GM18909 (cell line): ENCODE measurements at regions not wholly inside any gene's neighbourhood (a gene's known extent, or its start where the extent isn't known, plus 50 kb on each side); places are given as distances from the start of the nearest gene placed in this dataset.

ENCODE experiments used
- ATAC-seq: cut with Tn5 transposase; IDR thresholded peaks from one replicate; pipeline ENCODE4 v1.9.1; 2021; ENCODE audit warnings: mild to moderate bottlenecking; ENCODE audit not compliant: unreplicated experiment, poor library complexity

GRCh38 chr13:74892096-74892495 lies 589.9 kb downstream of the TBC1D4 start:
- ATAC-seq = no peak

GRCh38 chr13:74891610-74892009 lies 590.4 kb downstream of the TBC1D4 start:
- no peak for ATAC-seq

GRCh38 chr13:74889321-74889720 lies 592.6 kb downstream of the TBC1D4 start:
- ATAC-seq = no peak

GRCh38 chr13:74886502-74886901 lies 595.5 kb downstream of the TBC1D4 start:
- ATAC-seq = no peak

GRCh38 chr13:74883834-74884233 lies 598.1 kb downstream of the TBC1D4 start:
- ATAC-seq = no peak

- no peak for ATAC-seq
Observed at GRCh38 chr13:74871369-74872070, 610.4 kb downstream of the TBC1D4 start.

- no peak for ATAC-seq
Observed at GRCh38 chr13:74870865-74871264, 611.1 kb downstream of the TBC1D4 start.

- no peak for ATAC-seq
Observed at GRCh38 chr13:74869846-74870245, 612.1 kb downstream of the TBC1D4 start.

- no peak for ATAC-seq
Observed at GRCh38 chr13:74868049-74868448, 613.9 kb downstream of the TBC1D4 start.

- ATAC-seq = no peak
Observed at GRCh38 chr13:74867460-74867859, 614.5 kb downstream of the TBC1D4 start.

- no peak for ATAC-seq
Observed at GRCh38 chr13:74866101-74866500, 615.9 kb downstream of the TBC1D4 start.

GRCh38 chr13:74865656-74866055 lies 616.3 kb downstream of the TBC1D4 start:
- no peak for ATAC-seq

- no peak for ATAC-seq
Observed at GRCh38 chr13:74860789-74861188, 621.2 kb downstream of the TBC1D4 start.

- no peak for ATAC-seq
Observed at GRCh38 chr13:74850893-74851292, 631.1 kb downstream of the TBC1D4 start.

GRCh38 chr13:74847966-74848365 lies 634.0 kb downstream of the TBC1D4 start:
- no peak for ATAC-seq

GRCh38 chr13:74845806-74846205 lies 636.2 kb downstream of the TBC1D4 start:
- ATAC-seq = no peak

GRCh38 chr13:74841651-74842050 lies 640.3 kb downstream of the TBC1D4 start:
- ATAC-seq = no peak

- ATAC-seq = no peak
Observed at GRCh38 chr13:74841123-74841522, 640.8 kb downstream of the TBC1D4 start.

- ATAC-seq = no peak
Observed at GRCh38 chr13:74839656-74840055, 642.3 kb downstream of the TBC1D4 start.

- ATAC-seq = no peak
Observed at GRCh38 chr13:74838096-74838495, 643.9 kb downstream of the TBC1D4 start.

GRCh38 chr13:74836628-74837027 lies 645.3 kb downstream of the TBC1D4 start:
- no peak for ATAC-seq

- no peak for ATAC-seq
Observed at GRCh38 chr13:74835579-74835978, 646.4 kb downstream of the TBC1D4 start.

GRCh38 chr13:74825938-74826246 lies 656.1 kb downstream of the TBC1D4 start:
- no peak for ATAC-seq
